ENCODE measurements at regions not wholly inside any gene's neighbourhood (a gene's known extent, or its start where the extent isn't known, plus 50 kb on each side); places are given as distances from the start of the nearest gene placed in this dataset.

- H3K36me3 ChIP-seq (ENCODE audit: control insufficient read depth, insufficient read depth, low read length) = no peaks in the 10 kb centered on the region
- ChIA-PET POLR2A (no interaction called here), CTCF (interaction anchor here (1.2 kb wide), 1 partner anchor 19 kb away, joined by 4 read pairs; no protein-coding TSS in a partner anchor)
- H3K27me3 ChIP-seq (ENCODE audit: control insufficient read depth, insufficient read depth, low read length) = no peaks in the 10 kb centered on the region
- no peak for TF ChIP-seq CTCF (IDR thresholded peaks at IDR 0.05; ENCODE audit: insufficient read depth, low read depth, low read length)
- DNase-seq (ENCODE audit: low read depth) = no peak
- no peak overlapping the region for H3K4me3 ChIP-seq (ENCODE audit: low read depth, low read length)
Observed at GRCh38 chr2:206379886-206380285, 63.4 kb upstream of the ADAM23 start.

GRCh38 chr2:206381881-206382280 is 61.5 kb upstream of the ADAM23 start:
- no peak for DNase-seq (ENCODE audit: low read depth)
- CTCF ChIA-PET = no interaction called here
- no peak for TF ChIP-seq CTCF (IDR thresholded peaks at IDR 0.05; ENCODE audit: insufficient read depth, low read depth, low read length)
- Histone ChIP-seq H3K4me3 (ENCODE audit: low read depth, low read length) (no peak overlapping the region), H3K36me3 (ENCODE audit: control insufficient read depth, insufficient read depth, low read length) (no peaks in the 10 kb centered on the region), H3K27me3 (ENCODE audit: control insufficient read depth, insufficient read depth, low read length) (no peaks in the 10 kb centered on the region)
- POLR2A ChIA-PET = no interaction called here

- no peaks in the 10 kb centered on the region for H3K27me3 ChIP-seq (ENCODE audit: control insufficient read depth, insufficient read depth, low read length)
- CTCF ChIA-PET = no interaction called here
- H3K4me3 ChIP-seq (ENCODE audit: low read depth, low read length) = no peak overlapping the region
- DNase-seq (ENCODE audit: low read depth) = no peak
- H3K36me3 ChIP-seq (ENCODE audit: control insufficient read depth, insufficient read depth, low read length) = no peaks in the 10 kb centered on the region
- POLR2A ChIA-PET = no interaction called here
- TF ChIP-seq CTCF (IDR thresholded peaks at IDR 0.05; ENCODE audit: insufficient read depth, low read depth, low read length) = no peak
Observed at GRCh38 chr2:206383669-206384068, 59.7 kb upstream of the ADAM23 start.

- CTCF ChIA-PET = no interaction called here
- no peak for DNase-seq (ENCODE audit: low read depth)
- Histone ChIP-seq H3K27me3 (ENCODE audit: control insufficient read depth, insufficient read depth, low read length) (no peaks in the 10 kb centered on the region), H3K36me3 (ENCODE audit: control insufficient read depth, insufficient read depth, low read length) (no peaks in the 10 kb centered on the region), H3K4me3 (ENCODE audit: low read depth, low read length) (no peak overlapping the region)
- TF ChIP-seq CTCF (IDR thresholded peaks at IDR 0.05; ENCODE audit: insufficient read depth, low read depth, low read length) = no peak
- POLR2A ChIA-PET = no interaction called here
Observed at GRCh38 chr2:206387808-206388207, 55.5 kb upstream of the ADAM23 start.

- no peak overlapping the region for H3K4me3 ChIP-seq (ENCODE audit: low read depth, low read length)
- no peak for TF ChIP-seq CTCF (IDR thresholded peaks at IDR 0.05; ENCODE audit: insufficient read depth, low read depth, low read length)
- DNase-seq (ENCODE audit: low read depth) = no peak
- H3K27me3 ChIP-seq (ENCODE audit: control insufficient read depth, insufficient read depth, low read length) = no peaks in the 10 kb centered on the region
- CTCF ChIA-PET = no interaction called here
- H3K36me3 ChIP-seq (ENCODE audit: control insufficient read depth, insufficient read depth, low read length) = no peaks in the 10 kb centered on the region
- POLR2A ChIA-PET = no interaction called here
Observed at GRCh38 chr2:206388698-206389097, 54.6 kb upstream of the ADAM23 start.

All from BJ (cell line).